CD4-positive, alpha-beta T cell (primary cell): ENCODE measurements at regions not wholly inside any gene's neighbourhood (a gene's known extent, or its start where the extent isn't known, plus 50 kb on each side); places are given as distances from the start of the nearest gene placed in this dataset.

Experiments
- ATAC-seq: fragments of 200-7000 bp; cut with Tn5 transposase; one replicate; pipeline ENCODE4 v1.10.0; 2022; ENCODE audit warnings: mild to moderate bottlenecking; ENCODE audit not compliant: poor library complexity
- CTCF ChIA-PET: fragments of 350-600 bp; sonication (Branson Sonifier 250); formaldehyde crosslinking; loops from one replicate; lab custom pipeline; 2021; ENCODE audit warnings: antibody characterized with exemption, inconsistent platforms; lab: Charles Lee
- POLR2A ChIA-PET: fragments of 350-600 bp; sonication (Branson Sonifier 250); formaldehyde crosslinking; loops from one replicate; lab custom pipeline; 2021; ENCODE audit warnings: antibody characterized with exemption, inconsistent platforms; lab: Charles Lee
- DNase-seq, 14 experiments: peaks; one replicate each; pipeline ENCODE4 v3.0.0-alpha.2; 2013 to 2020; ENCODE audit warnings: mixed read lengths in 2 of 14
- H3K27ac ChIP-seq, 2 donors: one replicate each; pipeline versions ENCODE4 v1.5.1 to v1.7.0; 2013; ENCODE audit warnings: low read length in 2 of 2, low read depth in 1 of 2, mild to moderate bottlenecking in 1 of 2
- H3K27me3 ChIP-seq, 2 experiments: 1 replicate in 1 of 2; 2 replicates in 1 of 2; pipeline versions ENCODE4 v1.6.1 to v1.7.0; 2013; ENCODE audit warnings: low read length in 2 of 2, control low read depth in 1 of 2, mild to moderate bottlenecking in 1 of 2, moderate library complexity in 1 of 2; ENCODE audit not compliant: insufficient read depth in 2 of 2, control insufficient read depth in 1 of 2
- H3K36me3 ChIP-seq: one replicate; pipeline ENCODE4 v1.6.1; 2013; ENCODE audit warnings: low read length, control low read depth; ENCODE audit not compliant: insufficient read depth
- H3K4me1 ChIP-seq: one replicate; pipeline ENCODE4 v1.6.1; 2013; ENCODE audit warnings: low read length, control low read depth; ENCODE audit not compliant: insufficient read depth
- H3K4me3 ChIP-seq: one replicate; pipeline ENCODE4 v1.5.1; 2013; ENCODE audit warnings: mild to moderate bottlenecking, low read length, moderate library complexity
- H3K9me3 ChIP-seq, 2 experiments: 1 replicate in 1 of 2; 2 replicates in 1 of 2; pipeline versions ENCODE4 v1.6.1 to v1.7.0; 2013; ENCODE audit warnings: low read length in 2 of 2, mild to moderate bottlenecking in 2 of 2, control low read depth in 1 of 2, moderate library complexity in 1 of 2; ENCODE audit not compliant: control insufficient read depth in 1 of 2, insufficient read depth in 1 of 2
- H3K27ac Mint-ChIP-seq: one replicate; pipeline ENCODE4 v1.8.0; 2020; ENCODE audit warnings: mixed read lengths
- H3K27me3 Mint-ChIP-seq: one replicate; pipeline ENCODE4 v1.8.0; 2021; ENCODE audit warnings: mixed read lengths
- H3K36me3 Mint-ChIP-seq: one replicate; pipeline ENCODE4 v1.8.0; 2021; ENCODE audit warnings: low read depth, mixed read lengths
- H3K4me1 Mint-ChIP-seq: one replicate; pipeline ENCODE4 v1.8.0; 2021; ENCODE audit warnings: low read depth, mixed read lengths
- H3K4me3 Mint-ChIP-seq: one replicate; pipeline ENCODE4 v1.8.0; 2020; ENCODE audit warnings: mild to moderate bottlenecking, mixed read lengths
- H3K9me3 Mint-ChIP-seq: one replicate; pipeline ENCODE4 v1.8.0; 2020; ENCODE audit warnings: mixed read lengths
- CTCF ChIP-seq: fragments of 200-600 bp; IDR thresholded peaks from one replicate; pipeline ENCODE4 v1.8.0; 2022; ENCODE audit warnings: antibody characterized with exemption, mild to moderate bottlenecking
- intact Hi-C, 2 experiments: fragments of 100-400 bp; cut with DNase I in 1 of 2; cut with micrococcal nuclease in 1 of 2; formaldehyde crosslinking; loops; one replicate each; pipeline versions ENCODE4 v1.15.1 to v1.9.0; 2023 to 2025; cut with DNase I, micrococcal nuclease

DNA sequence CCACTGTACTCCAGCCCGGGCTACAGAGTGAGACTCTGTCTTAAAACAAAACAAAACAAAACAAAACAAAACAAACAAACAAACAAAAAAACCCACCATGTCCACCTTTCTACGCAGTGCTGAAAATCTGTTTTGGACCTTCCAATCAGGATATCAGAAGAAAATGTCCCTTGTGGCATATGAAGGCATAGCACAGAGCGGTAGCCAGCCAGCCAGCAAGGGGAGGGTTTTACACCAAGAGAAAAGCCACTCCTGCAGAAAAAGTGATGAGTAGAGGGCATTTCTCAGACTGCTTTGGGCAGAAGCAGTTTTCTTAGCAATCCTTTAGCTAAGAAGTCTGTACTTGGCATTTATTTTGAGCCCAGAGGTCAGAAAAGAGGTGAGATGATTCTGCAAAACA, 612.2 kb downstream of the TYW1 start:
- Mint-ChIP-seq H3K4me1 (no peaks in the 10 kb centered on the region), H3K36me3 (no peaks in the 10 kb centered on the region), H3K9me3 (peaks cover 11% of the 10 kb centered on the region), H3K4me3 (no peak overlapping the region), H3K27ac (no peak overlapping the region), H3K27me3 (no peaks in the 10 kb centered on the region)
- CTCF ChIA-PET: interaction anchor here (0.6 kb wide), 1 partner anchor 17 kb away, joined by 3 read pairs; no protein-coding TSS in a partner anchor
- Histone ChIP-seq H3K27me3 (no peaks in the 10 kb centered on the region), H3K9me3 (peaks cover 21 to 24% of the 10 kb centered on the region in 2 experiments), H3K4me3 (no peak overlapping the region), H3K36me3 (no peaks in the 10 kb centered on the region), H3K4me1 (no peaks in the 10 kb centered on the region), H3K27ac (no peak overlapping the region)
- TF ChIP-seq CTCF: no peak
- POLR2A ChIA-PET: no interaction called here
- ATAC-seq: no peak
- intact Hi-C loops: no loop called here
- no peak for DNase-seq

- peaks cover 8 to 23% of the 10 kb centered on the region in 2 experiments for H3K9me3 ChIP-seq
- DNase-seq (no peak), ATAC-seq (no peak)
- intact Hi-C loops: no loop called here
- H3K4me1 ChIP-seq: no peaks in the 10 kb centered on the region
- Mint-ChIP-seq H3K4me1 (no peaks in the 10 kb centered on the region), H3K27me3 (no peaks in the 10 kb centered on the region), H3K9me3 (peaks cover 7% of the 10 kb centered on the region), H3K4me3 (no peak overlapping the region), H3K36me3 (no peaks in the 10 kb centered on the region), H3K27ac (no peak overlapping the region)
- H3K27ac ChIP-seq: no peak overlapping the region
- ChIA-PET POLR2A (no interaction called here), CTCF (no interaction called here)
- no peak overlapping the region for H3K4me3 ChIP-seq
- no peaks in the 10 kb centered on the region for H3K36me3 ChIP-seq
- TF ChIP-seq CTCF: no peak
- no peaks in the 10 kb centered on the region for H3K27me3 ChIP-seq
Observed at GRCh38 chr7:67610897-67611296, 614.3 kb downstream of the TYW1 start.

GRCh38 chr7:67614843-67615242, 618.2 kb downstream of the TYW1 start:
- peaks cover 5 to 15% of the 10 kb centered on the region in 2 experiments for H3K9me3 ChIP-seq
- Mint-ChIP-seq H3K27me3 (peaks cover 4% of the 10 kb centered on the region), H3K27ac (no peak overlapping the region), H3K36me3 (no peaks in the 10 kb centered on the region), H3K4me3 (no peak overlapping the region), H3K9me3 (peaks cover 5% of the 10 kb centered on the region), H3K4me1 (no peaks in the 10 kb centered on the region)
- ATAC-seq (no peak), DNase-seq (no peak)
- H3K36me3 ChIP-seq: no peaks in the 10 kb centered on the region
- intact Hi-C loops: no loop called here
- H3K27me3 ChIP-seq: no peaks in the 10 kb centered on the region
- no peak overlapping the region for H3K27ac ChIP-seq
- ChIA-PET CTCF (no interaction called here), POLR2A (no interaction called here)
- no peak for TF ChIP-seq CTCF
- no peak overlapping the region for H3K4me3 ChIP-seq
- H3K4me1 ChIP-seq: no peaks in the 10 kb centered on the region
